WTC11 (cell line): ENCODE measurements at regions not wholly inside any gene's neighbourhood (a gene's known extent, or its start where the extent isn't known, plus 50 kb on each side); places are given as distances from the start of the nearest gene placed in this dataset.

ENCODE experiments used
- ARID4B ChIP-seq: sonication (generic); formaldehyde crosslinking; IDR thresholded peaks from 2 replicates; pipeline ENCODE4 v1.8.0; 2023; ENCODE audit warnings: missing genetic modification reagents, mild to moderate bottlenecking, borderline replicate concordance
- CREB1 ChIP-seq: sonication (generic); formaldehyde crosslinking; IDR thresholded peaks from 2 replicates; pipeline ENCODE4 v1.8.0; 2023; ENCODE audit warnings: mild to moderate bottlenecking, missing genetic modification reagents
- CTCF ChIP-seq: fragments of 200-600 bp; IDR thresholded peaks from 2 replicates; pipeline ENCODE4 v1.8.0; 2022; ENCODE audit warnings: antibody characterized with exemption
- ETV6 ChIP-seq: sonication (generic); formaldehyde crosslinking; IDR thresholded peaks from 2 replicates; pipeline ENCODE4 v1.8.1; 2022; ENCODE audit warnings: mild to moderate bottlenecking, missing genetic modification reagents
- PREB ChIP-seq: sonication (generic); formaldehyde crosslinking; IDR thresholded peaks from 2 replicates; pipeline ENCODE4 v1.8.1; 2022; ENCODE audit warnings: mild to moderate bottlenecking, missing genetic modification reagents, moderate library complexity, borderline replicate concordance

GRCh38 chr2:19507137-19507536 lies 148.7 kb upstream of the OSR1 start:
- no peak for TF ChIP-seq CREB1
- TF ChIP-seq CTCF: no peak
- no peak for TF ChIP-seq ETV6 (CRISPR knock-in tag)
- TF ChIP-seq PREB: no peak
- TF ChIP-seq ARID4B (CRISPR knock-in tag): no peak
